NCI-H128 (cell line): ENCODE measurements at regions not wholly inside any gene's neighbourhood (a gene's known extent, or its start where the extent isn't known, plus 50 kb on each side); places are given as distances from the start of the nearest gene placed in this dataset.
"Not testable (repeated sequence)": the region's sequence is repeated elsewhere in the genome, so short reads cannot be mapped to it uniquely, and the experiment has no call there.

ENCODE experiments used
- DNase-seq: peaks from one replicate; lab custom pipeline; 2025; ENCODE audit not compliant: unreplicated experiment; lab: John Stamatoyannopoulos, UW

GRCh38 chr15:93384886-93385285 lies 295.9 kb upstream of the RGMA start:
- no peak for DNase-seq

GRCh38 chr15:93382200-93382820 lies 293.3 kb upstream of the RGMA start:
- DNase-seq = peak; percentile 8

- DNase-seq = peak; percentile 34
These were observed 289.5 kb upstream of the RGMA start for GRCh38 chr15:93378558-93378957.

- DNase-seq = no peak
These were observed 283.8 kb upstream of the RGMA start for GRCh38 chr15:93372865-93373223.

GRCh38 chr15:93372208-93372864 lies 283.3 kb upstream of the RGMA start:
- no peak for DNase-seq

- no peak for DNase-seq
These were observed 277.5 kb upstream of the RGMA start for GRCh38 chr15:93366387-93367100.

- DNase-seq = no peak
These were observed 273.8 kb upstream of the RGMA start for GRCh38 chr15:93362821-93363220.

GRCh38 chr15:93362203-93362602 lies 273.2 kb upstream of the RGMA start:
- no peak for DNase-seq

GRCh38 chr15:93361703-93362102 lies 272.7 kb upstream of the RGMA start:
- DNase-seq = no peak

- no peak for DNase-seq
These were observed 272.0 kb upstream of the RGMA start for GRCh38 chr15:93360976-93361375.

GRCh38 chr15:93360318-93360717 lies 271.3 kb upstream of the RGMA start:
- no peak for DNase-seq

GRCh38 chr15:93359425-93360131 lies 270.6 kb upstream of the RGMA start:
- DNase-seq = no peak

- DNase-seq = no peak
These were observed 270.0 kb upstream of the RGMA start for GRCh38 chr15:93359060-93359408.

GRCh38 chr15:93358166-93359059 lies 269.4 kb upstream of the RGMA start:
- no peak for DNase-seq

- no peak for DNase-seq
These were observed 259.9 kb upstream of the RGMA start for GRCh38 chr15:93348711-93349545.

- DNase-seq = no peak
These were observed 259.0 kb upstream of the RGMA start for GRCh38 chr15:93347986-93348385.

GRCh38 chr15:93345981-93346380 lies 257.0 kb upstream of the RGMA start:
- no peak for DNase-seq

- DNase-seq = not testable (repeated sequence)
These were observed 254.4 kb upstream of the RGMA start for GRCh38 chr15:93343402-93343801.

GRCh38 chr15:93341164-93341563 lies 252.2 kb upstream of the RGMA start:
- no peak for DNase-seq

- no peak for DNase-seq
These were observed 251.4 kb upstream of the RGMA start for GRCh38 chr15:93340406-93340805.
